NCI-H2196 (cell line): ENCODE measurements at regions not wholly inside any gene's neighbourhood (a gene's known extent, or its start where the extent isn't known, plus 50 kb on each side); places are given as distances from the start of the nearest gene placed in this dataset.

ENCODE experiments used
- DNase-seq: peaks from one replicate; lab custom pipeline; 2025; ENCODE audit not compliant: unreplicated experiment; lab: John Stamatoyannopoulos, UW

DNA sequence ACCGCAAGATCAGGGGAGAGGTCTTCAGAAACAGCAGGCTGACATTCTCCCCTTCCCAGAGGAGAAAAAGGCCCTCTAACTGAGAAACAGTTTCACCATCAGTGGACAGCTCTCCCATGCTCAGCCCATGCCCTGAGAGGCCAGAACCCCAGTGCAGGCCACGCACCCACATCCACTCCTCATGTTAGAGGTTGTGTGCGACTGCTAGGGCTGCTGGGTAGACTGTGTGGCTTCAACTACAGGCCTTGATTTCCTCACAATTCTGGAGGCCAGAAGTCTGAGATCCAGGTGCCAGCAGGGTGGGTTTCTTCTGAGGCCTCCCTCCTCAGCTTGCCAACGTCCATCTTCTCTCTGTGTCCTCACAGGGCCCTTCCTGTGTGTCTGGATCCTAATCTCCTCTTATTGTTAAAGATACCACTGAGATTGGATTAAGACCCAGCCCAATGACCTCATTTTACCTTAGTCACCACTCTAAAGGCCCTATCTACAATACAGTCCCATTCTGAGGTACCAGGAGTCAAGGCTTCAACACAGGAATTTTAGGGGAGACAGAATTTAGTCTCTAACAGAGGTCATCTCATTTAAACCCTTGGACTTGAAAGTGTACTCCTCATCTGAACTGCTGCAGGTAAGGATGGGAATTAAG lies 67.7 kb upstream of the CD93 start:
- DNase-seq = no peak

DNA sequence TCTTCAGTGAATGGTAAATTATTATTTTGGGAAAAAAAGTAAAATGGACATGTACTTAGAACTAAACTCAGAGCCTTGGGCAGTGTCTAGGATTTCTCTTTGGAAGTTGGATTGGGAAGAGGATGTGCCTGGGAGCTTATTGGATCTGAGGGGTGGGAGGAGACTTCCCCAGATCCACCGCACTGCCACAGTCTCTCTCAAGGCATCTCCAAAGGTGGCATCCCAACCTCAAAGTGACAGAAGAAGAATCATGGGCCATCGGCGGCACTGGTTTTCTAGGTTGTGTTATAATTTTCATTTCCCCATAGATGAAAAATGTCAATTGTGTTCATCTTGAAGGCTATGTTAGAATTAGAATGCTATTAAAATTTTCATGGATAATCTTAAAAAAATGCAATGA lies 66.8 kb upstream of the CD93 start:
- no peak for DNase-seq

DNA sequence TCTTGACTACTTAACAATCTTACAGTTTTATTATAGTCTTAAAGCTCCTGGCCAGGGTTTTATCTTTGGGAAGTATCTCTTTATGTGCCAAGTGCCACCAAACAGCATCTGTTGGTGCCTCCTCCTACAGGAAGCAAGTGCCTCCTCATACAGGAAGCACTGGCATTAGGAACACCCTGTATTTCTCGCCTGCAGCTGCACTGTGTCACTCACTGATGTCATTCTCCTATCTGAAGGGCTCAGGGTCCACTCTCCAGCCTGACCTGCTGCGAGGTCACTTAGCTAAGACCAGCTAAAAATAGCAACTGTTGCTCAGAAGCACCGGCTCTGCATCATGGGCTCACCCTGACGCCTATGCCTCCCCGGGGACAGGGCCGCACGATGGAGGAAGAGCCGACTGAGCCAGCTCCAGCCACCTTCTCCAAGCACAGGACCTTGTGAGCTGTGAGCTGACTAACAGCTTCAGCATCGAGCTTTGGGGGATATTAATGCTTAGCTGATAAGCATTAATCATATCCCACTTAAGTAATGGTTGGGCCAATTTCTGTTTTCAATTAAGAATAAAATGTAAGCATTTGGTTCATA lies 66.3 kb upstream of the CD93 start:
- DNase-seq = no peak

- no peak for DNase-seq
These were observed 65.8 kb upstream of the CD93 start for GRCh38 chr20:23151885-23152284.

GRCh38 chr20:23151008-23151703 lies 65.0 kb upstream of the CD93 start:
- DNase-seq = no peak

- DNase-seq = no peak
These were observed 64.3 kb upstream of the CD93 start for GRCh38 chr20:23150304-23151007.

DNA sequence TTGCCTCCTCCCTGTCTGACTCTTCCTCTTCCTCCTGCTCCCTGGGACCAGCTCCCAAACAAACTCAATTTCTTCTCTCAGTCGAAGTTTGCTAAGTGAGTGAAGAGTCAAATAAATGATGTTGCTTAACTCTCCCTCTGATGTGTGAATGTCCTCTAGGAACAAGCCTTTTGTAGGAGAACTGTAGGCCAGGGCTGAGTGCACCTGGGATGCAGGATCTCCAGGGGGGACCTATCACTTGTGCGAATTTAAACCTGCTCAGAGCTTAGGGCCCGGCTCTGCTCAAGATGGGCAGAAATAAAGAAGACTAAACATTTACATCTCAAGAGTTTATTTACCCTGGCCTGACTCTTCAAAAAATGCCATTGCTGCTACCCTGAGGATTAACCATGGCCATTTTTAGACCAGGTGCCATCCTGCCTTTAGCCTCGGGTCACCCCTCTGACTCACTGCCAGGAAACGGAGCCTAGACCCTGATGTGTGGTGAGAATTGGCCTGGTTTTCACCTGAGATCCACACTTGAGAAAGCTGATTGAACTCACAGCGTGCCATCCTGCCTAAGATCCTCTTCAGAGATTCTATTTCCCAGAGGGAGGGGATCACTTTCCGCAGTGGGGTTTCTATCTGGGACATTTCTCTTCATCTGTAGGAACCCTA lies 63.6 kb upstream of the CD93 start:
- DNase-seq = no peak

- no peak for DNase-seq
These were observed 62.8 kb upstream of the CD93 start for GRCh38 chr20:23148731-23149570.

DNA sequence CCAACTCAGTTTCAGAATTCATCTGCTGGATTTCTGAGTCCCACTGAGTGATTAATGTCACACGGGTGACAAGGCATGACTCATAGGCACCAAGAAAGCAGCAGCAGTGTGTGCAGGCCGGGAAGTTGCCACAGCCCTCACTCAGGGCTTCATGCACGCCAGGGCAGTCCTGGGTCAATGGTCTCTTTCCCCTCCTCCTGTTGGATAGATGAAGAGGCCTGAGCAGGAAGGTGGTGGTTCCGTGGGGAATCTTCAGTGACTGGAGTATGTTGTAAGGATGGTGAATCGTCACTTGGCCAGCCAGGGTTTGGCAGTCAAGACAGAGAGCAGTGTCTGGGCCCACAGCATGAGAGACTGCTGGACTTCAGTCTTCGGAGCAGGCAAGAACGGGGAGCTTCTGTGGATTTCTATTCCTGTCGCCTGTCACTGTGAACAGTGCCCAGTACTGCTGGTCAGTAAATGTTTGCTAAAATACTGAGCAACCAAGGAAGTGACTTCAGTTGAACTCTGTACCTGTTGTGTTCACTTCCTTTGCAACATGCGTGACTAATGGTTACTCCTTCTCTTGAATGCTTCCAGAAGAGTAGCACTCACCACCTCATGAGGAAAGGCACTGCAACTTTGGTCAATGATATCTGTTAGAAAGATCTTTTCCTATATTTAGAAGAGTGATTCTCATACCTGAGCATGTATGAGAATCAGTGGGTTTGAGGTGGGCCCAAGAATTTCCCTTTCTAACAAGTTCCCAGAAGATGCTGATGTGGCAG lies 62.0 kb upstream of the CD93 start:
- DNase-seq = no peak

- DNase-seq = no peak
These were observed 61.5 kb upstream of the CD93 start for GRCh38 chr20:23147647-23147963.

DNA sequence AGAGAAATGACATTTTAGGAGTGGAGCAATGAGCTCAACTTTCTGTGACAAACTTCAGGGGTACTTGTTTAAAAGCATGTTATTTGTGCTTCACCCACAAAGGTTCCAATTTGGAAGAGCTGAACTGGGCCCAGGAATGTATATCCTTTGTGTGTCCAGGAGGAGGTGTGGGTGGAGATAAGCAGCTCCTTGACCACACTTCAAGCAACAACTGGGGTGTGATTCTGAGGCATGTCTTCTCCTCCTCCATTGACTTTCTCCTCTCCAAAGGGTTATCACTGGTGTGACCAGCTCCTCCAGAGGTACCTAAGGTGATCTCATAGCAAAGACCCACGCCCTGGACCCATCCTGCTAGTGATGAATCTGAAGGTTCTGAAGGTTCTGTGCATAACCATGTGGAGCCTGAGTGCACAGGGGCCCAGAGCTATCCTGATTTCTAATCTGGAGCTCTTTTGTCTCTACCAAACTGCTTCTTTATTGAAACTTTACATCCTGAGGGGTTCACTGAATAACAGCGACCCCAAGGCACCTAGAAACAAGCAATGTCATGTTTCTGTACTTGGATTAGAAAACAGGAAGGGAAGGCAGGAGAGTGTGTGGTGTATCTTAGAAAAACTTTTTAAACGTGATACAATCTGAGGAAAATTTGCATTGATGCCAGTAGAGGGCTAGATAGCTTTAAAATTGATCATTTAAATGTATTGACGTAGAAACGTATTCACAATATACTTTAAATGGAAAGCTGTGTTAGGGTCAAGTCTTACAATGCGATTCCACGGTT lies 60.9 kb upstream of the CD93 start:
- no peak for DNase-seq

DNA sequence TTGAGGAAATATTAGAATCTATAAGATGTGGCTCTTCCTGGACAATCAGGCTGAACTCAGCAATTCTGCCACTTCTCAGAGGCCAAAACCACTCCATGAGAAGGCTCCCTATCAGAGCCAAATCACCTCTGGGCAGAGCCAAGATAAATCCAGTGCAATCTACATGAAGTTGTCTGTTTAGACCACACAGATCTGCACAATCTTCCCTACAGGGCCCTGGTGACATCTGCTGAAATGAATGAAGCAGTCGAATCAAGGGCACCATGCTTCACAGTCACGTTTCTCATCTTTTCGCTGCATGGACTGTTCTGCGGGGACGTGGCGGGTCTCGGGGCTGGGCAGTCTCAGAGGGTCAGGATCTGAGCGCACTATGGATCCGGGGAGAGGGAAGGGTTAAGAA lies 60.1 kb upstream of the CD93 start:
- no peak for DNase-seq

DNA sequence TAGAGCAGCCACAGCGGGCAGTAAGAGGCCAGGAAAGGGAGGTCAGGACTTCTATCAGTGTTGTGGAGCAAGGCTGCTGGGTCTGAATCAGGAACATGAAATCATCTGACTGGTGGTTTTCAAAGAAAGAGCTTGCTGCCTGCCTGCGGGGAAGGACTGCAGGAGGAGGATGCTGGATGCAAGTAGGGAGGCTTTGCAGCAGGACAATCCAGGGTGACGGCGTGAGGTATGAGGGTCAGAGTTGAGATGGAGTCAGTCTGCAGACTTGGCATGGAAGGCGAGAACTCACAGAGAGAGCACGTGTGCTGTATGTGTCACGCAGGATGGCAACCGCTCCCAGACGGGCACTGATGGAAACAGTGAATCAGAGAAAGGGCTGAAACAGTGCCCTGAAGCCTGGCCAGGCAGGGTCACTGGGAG lies 59.2 kb upstream of the CD93 start:
- no peak for DNase-seq

DNA sequence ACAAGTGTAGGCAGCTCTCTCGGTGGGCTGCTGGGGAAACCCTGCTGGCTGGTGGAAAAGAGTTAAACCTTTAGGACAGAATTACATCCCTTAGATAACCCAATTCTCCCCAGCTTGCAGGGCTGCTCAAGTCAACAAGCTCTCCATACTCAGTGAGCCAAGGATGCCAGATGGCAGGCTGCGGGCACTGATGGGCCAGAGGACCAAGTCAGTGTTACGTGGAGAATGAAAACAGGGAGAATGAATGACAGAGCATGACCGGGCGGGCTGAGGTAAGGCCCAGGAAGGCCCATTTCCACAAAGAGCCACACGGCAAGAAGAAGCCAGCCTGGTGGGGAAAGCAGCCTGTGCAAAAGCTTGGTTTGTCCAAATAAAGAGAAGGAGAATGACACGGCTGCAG lies 58.7 kb upstream of the CD93 start:
- DNase-seq = no peak

- no peak for DNase-seq
These were observed 58.0 kb upstream of the CD93 start for GRCh38 chr20:23143986-23144690.

DNA sequence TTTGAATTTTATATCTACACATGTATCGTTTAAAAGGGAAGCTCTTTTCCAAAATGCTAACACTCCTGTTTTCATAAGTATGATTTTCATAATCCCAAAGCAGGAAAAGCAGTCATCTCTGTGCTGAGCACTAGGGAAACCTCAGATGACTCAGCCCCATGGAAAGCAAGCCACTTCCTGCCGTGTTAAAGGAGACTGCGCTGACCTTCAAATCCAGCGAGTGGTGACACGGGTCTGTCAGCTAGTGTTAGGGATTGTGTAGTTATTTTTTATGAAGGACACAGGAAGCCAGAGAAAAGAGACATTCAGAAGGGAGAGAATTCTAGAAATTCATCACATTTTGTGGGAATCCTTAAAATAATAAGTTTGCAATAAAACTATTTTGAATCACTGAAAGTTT lies 57.0 kb upstream of the CD93 start:
- peak; percentile 5 for DNase-seq

DNA sequence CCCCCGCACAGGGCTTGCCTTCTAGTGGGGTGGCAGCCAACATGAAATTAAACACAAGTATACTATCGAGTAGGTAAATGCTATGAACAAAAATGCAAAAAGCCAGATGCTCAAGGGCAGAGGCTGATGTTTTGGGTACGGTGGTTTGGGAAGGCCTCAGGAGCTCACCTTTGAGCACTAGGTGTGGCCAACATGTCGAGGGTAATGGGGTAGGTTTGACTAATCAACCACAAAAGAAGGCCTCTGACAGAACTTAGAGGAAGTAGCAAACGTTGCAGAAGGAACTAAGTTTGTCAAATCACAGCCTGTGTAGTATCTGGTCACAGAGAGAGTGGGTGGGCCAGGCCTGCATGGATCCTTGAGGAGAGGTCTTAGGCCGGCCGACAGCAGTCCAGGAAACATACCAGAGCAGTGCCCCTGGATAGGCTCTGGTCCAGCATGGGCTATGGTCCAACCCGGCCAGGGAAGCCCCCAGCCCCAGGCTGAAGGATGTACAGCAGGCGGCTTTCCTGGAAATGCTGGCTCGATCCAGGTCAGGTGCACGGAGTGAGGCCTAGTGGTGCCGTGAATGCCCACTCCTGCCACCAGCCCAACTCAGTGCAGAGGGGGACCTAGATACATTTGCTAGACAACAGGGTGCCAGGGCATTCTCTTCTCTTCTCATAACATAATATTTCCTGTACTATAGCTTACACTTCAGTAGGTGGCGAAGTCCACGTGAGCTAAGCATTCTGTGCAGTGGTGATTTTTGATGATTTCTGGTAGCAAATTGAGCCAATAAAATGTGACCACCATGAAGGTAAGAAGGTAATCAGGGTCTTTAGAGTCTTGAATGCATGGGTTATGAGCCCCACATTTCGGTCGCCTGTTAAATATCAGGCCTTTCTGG lies 56.3 kb upstream of the CD93 start:
- no peak for DNase-seq
